ENCODE measurements at regions not wholly inside any gene's neighbourhood (a gene's known extent, or its start where the extent isn't known, plus 50 kb on each side); places are given as distances from the start of the nearest gene placed in this dataset.

GRCh38 chr1:105137543-105138457 is 1388.1 kb downstream of the AMY1C start:
- no peak for TF ChIP-seq TAF1 (IDR thresholded peaks at IDR 0.05; ENCODE audit: borderline replicate concordance, insufficient read depth, low read length)
- no peak for TF ChIP-seq POLR2AphosphoS5 (IDR thresholded peaks at IDR 0.05; ENCODE audit: low read depth, low read length)
- no peak for TF ChIP-seq SIN3A (IDR thresholded peaks at IDR 0.05; ENCODE audit: borderline replicate concordance, insufficient read depth, low read length)
- no peak for TF ChIP-seq FOXP2 (optimal IDR thresholded peaks at IDR 0.05; ENCODE audit: borderline replicate concordance, extremely low read depth, extremely low read length, insufficient read depth)
- TF ChIP-seq REST (IDR thresholded peaks at IDR 0.05; ENCODE audit: insufficient read depth in 1 of 2, low read depth in 2 of 2, low read length in 2 of 2): no peak

GRCh38 chr1:105138458-105138893 is 1388.8 kb downstream of the AMY1C start:
- TF ChIP-seq SIN3A (IDR thresholded peaks at IDR 0.05; ENCODE audit: borderline replicate concordance, insufficient read depth, low read length): no peak
- TF ChIP-seq REST (IDR thresholded peaks at IDR 0.05; ENCODE audit: insufficient read depth in 1 of 2, low read depth in 2 of 2, low read length in 2 of 2): no peak
- TF ChIP-seq POLR2AphosphoS5 (IDR thresholded peaks at IDR 0.05; ENCODE audit: low read depth, low read length): no peak
- no peak for TF ChIP-seq TAF1 (IDR thresholded peaks at IDR 0.05; ENCODE audit: borderline replicate concordance, insufficient read depth, low read length)
- TF ChIP-seq FOXP2 (optimal IDR thresholded peaks at IDR 0.05; ENCODE audit: borderline replicate concordance, extremely low read depth, extremely low read length, insufficient read depth): no peak

DNA sequence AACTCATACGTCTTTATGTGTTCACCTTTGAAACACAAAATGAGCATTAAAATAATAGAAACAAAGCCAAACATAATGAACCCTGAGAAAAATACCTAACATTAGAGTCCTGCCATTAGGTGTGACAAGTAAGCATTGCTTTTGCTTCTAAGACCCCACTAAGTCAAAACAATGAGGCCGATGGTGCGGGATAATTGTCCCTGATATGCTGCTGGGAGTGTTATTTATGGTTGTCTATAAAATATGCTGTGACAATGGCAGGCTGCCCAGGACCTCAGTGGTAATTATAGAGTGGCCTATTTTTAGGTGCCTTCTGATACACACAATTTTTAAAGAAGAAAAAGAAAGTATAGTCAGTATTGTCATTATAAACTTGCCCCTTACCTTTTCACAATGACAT is 1423.1 kb downstream of the AMY1C start:
- no peak for TF ChIP-seq SIN3A (IDR thresholded peaks at IDR 0.05; ENCODE audit: borderline replicate concordance, insufficient read depth, low read length)
- TF ChIP-seq FOXP2 (optimal IDR thresholded peaks at IDR 0.05; ENCODE audit: borderline replicate concordance, extremely low read depth, extremely low read length, insufficient read depth): no peak
- TF ChIP-seq POLR2AphosphoS5 (IDR thresholded peaks at IDR 0.05; ENCODE audit: low read depth, low read length): no peak
- TF ChIP-seq REST (IDR thresholded peaks at IDR 0.05; ENCODE audit: insufficient read depth in 1 of 2, low read depth in 2 of 2, low read length in 2 of 2): no peak
- TF ChIP-seq TAF1 (IDR thresholded peaks at IDR 0.05; ENCODE audit: borderline replicate concordance, insufficient read depth, low read length): no peak

DNA sequence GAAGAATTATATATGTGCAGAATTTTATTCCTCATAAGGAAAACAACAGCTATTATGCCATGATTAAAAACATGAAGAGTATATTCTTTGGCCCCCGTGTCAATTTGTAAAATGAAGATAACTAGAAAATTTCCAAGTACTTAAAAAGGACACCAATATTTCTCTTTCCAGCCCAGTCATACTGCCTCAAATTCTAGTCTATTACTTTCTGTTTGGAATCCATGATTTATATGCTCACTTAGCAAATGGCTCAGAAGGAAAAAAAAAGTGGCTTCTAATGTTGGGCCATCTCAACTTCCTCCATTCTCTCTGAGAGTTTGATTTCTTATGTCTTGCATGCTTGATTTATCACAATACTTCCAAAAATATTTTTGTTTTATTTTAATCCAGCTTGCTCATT is 1431.1 kb downstream of the AMY1C start:
- TF ChIP-seq FOXP2 (optimal IDR thresholded peaks at IDR 0.05; ENCODE audit: borderline replicate concordance, extremely low read depth, extremely low read length, insufficient read depth) (no peak), POLR2AphosphoS5 (IDR thresholded peaks at IDR 0.05; ENCODE audit: low read depth, low read length) (no peak)

DNA sequence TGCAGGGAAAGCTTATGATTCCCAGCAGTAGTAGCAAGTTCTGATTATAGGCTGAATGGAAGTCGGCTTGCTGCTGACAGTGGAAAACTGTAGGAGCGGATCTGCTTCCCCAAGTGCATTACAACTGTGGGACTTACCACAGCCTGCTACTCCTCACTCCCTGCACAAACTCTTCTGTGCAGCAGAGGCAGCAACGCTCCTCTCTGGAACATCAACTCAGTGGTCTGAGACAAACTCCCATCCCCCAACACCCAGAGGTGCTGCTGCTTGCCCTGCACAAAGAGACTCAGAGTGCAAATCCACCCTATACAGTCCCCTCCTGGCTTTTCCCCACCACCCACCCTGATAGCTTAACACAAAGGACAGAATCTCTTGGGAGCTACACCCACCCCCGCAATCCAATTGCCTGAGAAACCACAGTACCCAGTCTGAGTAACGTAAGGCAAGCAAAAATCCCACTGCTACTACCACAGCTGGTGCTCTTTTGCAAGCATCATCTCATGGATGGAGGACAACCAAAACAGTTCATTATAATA is 1455.2 kb downstream of the AMY1C start:
- TF ChIP-seq SIN3A (IDR thresholded peaks at IDR 0.05; ENCODE audit: borderline replicate concordance, insufficient read depth, low read length) (no peak), FOXP2 (optimal IDR thresholded peaks at IDR 0.05; ENCODE audit: borderline replicate concordance, extremely low read depth, extremely low read length, insufficient read depth) (no peak), REST (IDR thresholded peaks at IDR 0.05; ENCODE audit: insufficient read depth in 1 of 2, low read depth in 2 of 2, low read length in 2 of 2) (no peak), POLR2AphosphoS5 (IDR thresholded peaks at IDR 0.05; ENCODE audit: low read depth, low read length) (no peak), TAF1 (IDR thresholded peaks at IDR 0.05; ENCODE audit: borderline replicate concordance, insufficient read depth, low read length) (no peak)
